HL-60 (cell line): ENCODE measurements at regions not wholly inside any gene's neighbourhood (a gene's known extent, or its start where the extent isn't known, plus 50 kb on each side); places are given as distances from the start of the nearest gene placed in this dataset.

ENCODE experiments used
- DNase-seq, 2 experiments: peaks; one replicate each; pipeline ENCODE4 v3.0.0-alpha.2; 2010 to 2020; ENCODE audit warnings: low read depth in 1 of 2, low spot score in 1 of 2
- H3K27ac ChIP-seq: fragments of 250-450 bp; sonication (Bioruptor Pico); replicated peaks from 2 replicates; pipeline ENCODE4 v1.5.1; 2020; ENCODE audit warnings: mild to moderate bottlenecking, moderate library complexity
- H3K27me3 ChIP-seq: fragments of 250-450 bp; sonication (Bioruptor Pico); 2 replicates; pipeline ENCODE4 v1.5.1; 2021; ENCODE audit warnings: mild to moderate bottlenecking, moderate library complexity; ENCODE audit not compliant: insufficient read depth, poor library complexity, severe bottlenecking
- H3K4me3 ChIP-seq: replicated peaks from 2 replicates; pipeline ENCODE4 v1.5.1; 2011; ENCODE audit warnings: mild to moderate bottlenecking, control low read depth, low read length; ENCODE audit not compliant: insufficient read depth
- CTCF ChIP-seq: IDR thresholded peaks from one replicate; pipeline ENCODE4 v1.5.1; 2011; ENCODE audit warnings: low read length, control low read depth, inconsistent platforms; ENCODE audit not compliant: insufficient read depth
- GABPA ChIP-seq: IDR thresholded peaks from 2 replicates; pipeline ENCODE4 v1.6.1; 2012; ENCODE audit warnings: low read depth
- POLR2AphosphoS5 ChIP-seq: IDR thresholded peaks from 2 replicates; pipeline ENCODE4 v1.6.1; 2012; ENCODE audit warnings: low read depth
- REST ChIP-seq: IDR thresholded peaks from 2 replicates; pipeline ENCODE4 v1.6.1; 2012; ENCODE audit warnings: low read depth; ENCODE audit not compliant: insufficient replicate concordance
- SPI1 ChIP-seq: IDR thresholded peaks from 2 replicates; pipeline ENCODE4 v1.6.1; 2012; ENCODE audit warnings: low read depth, mild to moderate bottlenecking, borderline replicate concordance

- Histone ChIP-seq H3K27ac (peak overlapping the region; percentile 86), H3K4me3 (no peak overlapping the region), H3K27me3 (no peaks in the 10 kb centered on the region)
- TF ChIP-seq REST (no peak), SPI1 (no peak), POLR2AphosphoS5 (no peak), GABPA (no peak), CTCF (no peak)
- DNase-seq: no peak
Measured at GRCh38 chr15:92831336-92831654, 68.8 kb upstream of the CHD2 start.

- H3K4me3 ChIP-seq: no peak overlapping the region; the same call in 1 of the 2 replicates
- H3K27ac ChIP-seq: peak overlapping the region; percentile 86
- TF ChIP-seq REST: peak; percentile 25
- TF ChIP-seq CTCF: no peak
- no peak for TF ChIP-seq GABPA
- TF ChIP-seq POLR2AphosphoS5: peak; percentile 50; the same call in 1 of the 2 replicates
- TF ChIP-seq SPI1: peak; percentile 77; the same call in 1 of the 2 replicates
- no peaks in the 10 kb centered on the region for H3K27me3 ChIP-seq
- DNase-seq: peak; percentile 92 to 98
Measured at GRCh38 chr15:92831655-92832328, 68.3 kb upstream of the CHD2 start.

DNA sequence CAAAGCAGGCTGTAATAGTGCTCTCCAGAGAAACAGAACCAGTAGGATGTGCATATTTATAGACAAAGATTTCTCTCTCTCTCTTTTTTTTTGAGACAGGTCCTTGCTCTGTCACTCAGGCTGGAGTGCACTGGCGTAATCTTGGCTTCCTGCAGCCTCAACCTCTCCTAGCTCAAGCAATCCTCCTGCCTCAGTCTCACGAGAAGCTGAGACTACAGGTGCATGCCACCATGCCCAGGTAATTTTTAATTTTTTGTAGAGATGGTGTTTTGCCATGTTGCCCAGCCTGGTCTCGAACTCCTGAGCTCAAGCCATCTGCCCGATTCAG lies 67.1 kb upstream of the CHD2 start:
- Histone ChIP-seq H3K27me3 (no peaks in the 10 kb centered on the region), H3K4me3 (no peak overlapping the region), H3K27ac (peak overlapping the region; percentile 86)
- DNase-seq: peak in 1 of 2 experiments; percentile 39
- TF ChIP-seq POLR2AphosphoS5 (no peak), REST (no peak), GABPA (no peak), CTCF (no peak), SPI1 (no peak)
